IMR-90 (cell line): ENCODE measurements at regions not wholly inside any gene's neighbourhood (a gene's known extent, or its start where the extent isn't known, plus 50 kb on each side); places are given as distances from the start of the nearest gene placed in this dataset.

Experiments used
- ATAC-seq: fragments of 200-7000 bp; cut with Tn5 transposase; 2 replicates; pipeline ENCODE4 v1.9.1; 2020; ENCODE audit warnings: low read depth, mild to moderate bottlenecking, moderate library complexity
- BruUV-seq: library from RNA; stranded (reverse); fragments of 400-500 nt; replicated peaks from 2 replicates; lab custom pipeline; 2021; lab: Mats Ljungman, UMichigan
- CTCF ChIA-PET: fragments of 300-600 bp; formaldehyde crosslinking; extraction: SDS; loops from one replicate; lab custom pipeline; 2021; ENCODE audit warnings: antibody characterized with exemption; lab: Yijun Ruan, JAX
- POLR2A ChIA-PET: fragments of 300-600 bp; sonication (Branson Sonifier 250); formaldehyde crosslinking; loops from one replicate; lab custom pipeline; 2022; ENCODE audit warnings: antibody characterized with exemption; ENCODE audit not compliant: unreplicated experiment; lab: Charles Lee
- DNase-seq: peaks from one replicate; pipeline ENCODE4 v3.0.0; 2013
- H2AFZ ChIP-seq: replicated peaks from 2 replicates; pipeline ENCODE3; 2013; ENCODE audit warnings: low read length, mild to moderate bottlenecking; ENCODE audit not compliant: poor library complexity
- H2AK5ac ChIP-seq: 2 replicates; pipeline ENCODE4 v1.6.1; 2013; ENCODE audit warnings: low read depth, low read length, inconsistent platforms
- H2AK9ac ChIP-seq: replicated peaks from 2 replicates; pipeline ENCODE3; 2013; ENCODE audit warnings: mild to moderate bottlenecking, low read depth, low read length, moderate library complexity; ENCODE audit not compliant: poor library complexity
- H2BK120ac ChIP-seq: 2 replicates; pipeline ENCODE4 v1.6.1; 2013; ENCODE audit warnings: low read depth, low read length, inconsistent platforms
- H2BK15ac ChIP-seq: 3 replicates; pipeline ENCODE4 v1.6.1; 2013; ENCODE audit warnings: low read depth, low read length, inconsistent platforms
- H2BK20ac ChIP-seq: 2 replicates; pipeline ENCODE4 v1.6.1; 2013; ENCODE audit warnings: low read depth, mild to moderate bottlenecking, inconsistent platforms, low read length, moderate library complexity
- H2BK5ac ChIP-seq: 2 replicates; pipeline ENCODE4 v1.6.1; 2013; ENCODE audit warnings: mild to moderate bottlenecking, low read depth, low read length, inconsistent platforms; ENCODE audit not compliant: poor library complexity, severe bottlenecking
- H3K14ac ChIP-seq: replicated peaks from 2 replicates; pipeline ENCODE4 v1.6.1; 2013; ENCODE audit warnings: low read depth, low read length, inconsistent platforms
- H3K18ac ChIP-seq: 2 replicates; pipeline ENCODE4 v1.6.1; 2013; ENCODE audit warnings: low read depth, low read length, control low read depth
- H3K23ac ChIP-seq: 2 replicates; pipeline ENCODE4 v1.6.1; 2013; ENCODE audit warnings: low read depth, low read length, inconsistent platforms
- H3K27ac ChIP-seq: 2 replicates; pipeline ENCODE4 v1.5.1; 2013; ENCODE audit warnings: mild to moderate bottlenecking, control low read depth, low read length; ENCODE audit not compliant: insufficient read depth
- H3K27me3 ChIP-seq: 2 replicates; pipeline ENCODE4 v1.6.1; 2013; ENCODE audit warnings: low read length; ENCODE audit not compliant: control insufficient read depth, insufficient read depth
- H3K36me3 ChIP-seq: 2 replicates; pipeline ENCODE4 v1.6.1; 2013; ENCODE audit warnings: low read length, mixed read lengths; ENCODE audit not compliant: control insufficient read depth, insufficient read depth
- H3K4ac ChIP-seq: 2 replicates; pipeline ENCODE4 v1.6.1; 2013; ENCODE audit warnings: low read depth, low read length, inconsistent platforms
- H3K4me1 ChIP-seq: 2 replicates; pipeline ENCODE4 v1.6.1; 2013; ENCODE audit warnings: low read length, mixed read lengths; ENCODE audit not compliant: control insufficient read depth, insufficient read depth
- H3K4me2 ChIP-seq: 2 replicates; pipeline ENCODE4 v1.6.1; 2013; ENCODE audit warnings: low read depth, mild to moderate bottlenecking, control low read depth, low read length, moderate library complexity
- H3K4me3 ChIP-seq: 2 replicates; pipeline ENCODE4 v1.5.1; 2013; ENCODE audit warnings: low read depth, mild to moderate bottlenecking, control low read depth, low read length, moderate library complexity; ENCODE audit not compliant: insufficient read depth
- H3K56ac ChIP-seq: 2 replicates; pipeline ENCODE4 v1.6.1; 2013; ENCODE audit warnings: low read length, inconsistent platforms; ENCODE audit not compliant: insufficient read depth; ENCODE audit errors: extremely low read depth
- H3K79me1 ChIP-seq, 2 experiments: 2 replicates each; pipeline ENCODE4 v1.6.1; 2013; ENCODE audit warnings: low read length in 2 of 2, inconsistent platforms in 1 of 2, low read depth in 1 of 2
- H3K9ac ChIP-seq: 2 replicates; pipeline ENCODE4 v1.6.1; 2013; ENCODE audit warnings: low read depth, low read length, control low read depth
- H3K9me1 ChIP-seq: 2 replicates; pipeline ENCODE4 v1.6.1; 2013; ENCODE audit warnings: low read length, inconsistent platforms; ENCODE audit not compliant: insufficient read depth
- H3K9me3 ChIP-seq: 2 replicates; pipeline ENCODE4 v1.6.1; 2013; ENCODE audit warnings: low read length; ENCODE audit not compliant: control insufficient read depth, insufficient read depth
- H4K20me1 ChIP-seq: 2 replicates; pipeline ENCODE4 v1.6.1; 2013; ENCODE audit warnings: low read length, inconsistent platforms; ENCODE audit not compliant: insufficient read depth
- H4K5ac ChIP-seq: 2 replicates; pipeline ENCODE4 v1.6.1; 2013; ENCODE audit warnings: mild to moderate bottlenecking, low read depth, low read length, control low read depth
- H4K8ac ChIP-seq, 2 experiments: 2 replicates each; pipeline ENCODE4 v1.6.1; 2013; ENCODE audit warnings: low read depth in 2 of 2, low read length in 2 of 2, control low read depth in 1 of 2, inconsistent platforms in 1 of 2
- H4K91ac ChIP-seq: 2 replicates; pipeline ENCODE4 v1.6.1; 2013; ENCODE audit warnings: low read depth, low read length, inconsistent platforms; ENCODE audit not compliant: insufficient read depth
- CEBPB ChIP-seq: IDR thresholded peaks from 2 replicates; pipeline ENCODE4 v1.6.1; 2012; ENCODE audit warnings: low read depth, low read length, improper control_type of control experiment
- MAFK ChIP-seq: IDR thresholded peaks from 2 replicates; pipeline ENCODE4 v1.6.1; 2012; ENCODE audit warnings: low read depth, low read length, improper control_type of control experiment
- MXI1 ChIP-seq: IDR thresholded peaks from 2 replicates; pipeline ENCODE4 v1.6.1; 2012; ENCODE audit warnings: low read depth, mild to moderate bottlenecking, low read length, moderate library complexity, borderline replicate concordance
- POLR2A ChIP-seq: IDR thresholded peaks from 2 replicates; pipeline ENCODE4 v1.6.1; 2012; ENCODE audit warnings: mild to moderate bottlenecking, low read depth, low read length
- RAD21 ChIP-seq: IDR thresholded peaks from 2 replicates; pipeline ENCODE4 v1.6.1; 2012; ENCODE audit warnings: low read length, improper control_type of control experiment
- SMC3 ChIP-seq: fragments of 150-350 bp; IDR thresholded peaks from 2 replicates; pipeline ENCODE4 v1.6.1; 2016; ENCODE audit warnings: low read depth, mild to moderate bottlenecking, antibody characterized with exemption, low read length, moderate library complexity
- USF2 ChIP-seq: fragments of 150-350 bp; IDR thresholded peaks from 2 replicates; pipeline ENCODE4 v1.6.1; 2017; ENCODE audit warnings: mild to moderate bottlenecking, antibody characterized with exemption, low read length, low read depth
- WGBS, 2 experiments: methylation state at CpG; one replicate each; pipeline versions ENCODE4 v1.1.5 to v1.1.7; 2013; ENCODE audit warnings: missing lambda C conversion rate in 2 of 2; ENCODE audit not compliant: insufficient read length in 1 of 2; ENCODE audit errors: extremely low coverage in 2 of 2; 5-methylcytosine and 5-hydroxymethylcytosine counted together
- dilution Hi-C: fragments of 300-500 bp; cut with HindIII; formaldehyde crosslinking; loops from one replicate; pipeline ENCODE4 v1.14.3; 2018; ENCODE audit warnings: low sequenced_read_pairs; ENCODE audit not compliant: unreplicated experiment
- in situ Hi-C: fragments of 300-500 bp; cut with MboI; formaldehyde crosslinking; loops from 3 replicates; pipeline ENCODE4 v1.14.3; 2019; ENCODE audit warnings: low sequenced_read_pairs, inconsistent platforms, mixed read lengths
- intact Hi-C: fragments of 100-400 bp; cut with micrococcal nuclease; formaldehyde crosslinking; loops from 2 replicates; pipeline ENCODE4 v1.10.0; 2022
- TF ChIP-seq, protein P1 (sequence below): conservative IDR thresholded peaks from 2 replicates; pipeline ENCODE4 v1.5.1; 2012; ENCODE audit warnings: mild to moderate bottlenecking, low read depth, low read length, improper control_type of control experiment

- ChIA-PET CTCF (no interaction called here), POLR2A (no interaction called here)
- no peak for TF ChIP-seq POLR2A
- no peak for TF ChIP-seq MAFK
- TF ChIP-seq, protein P1, sequence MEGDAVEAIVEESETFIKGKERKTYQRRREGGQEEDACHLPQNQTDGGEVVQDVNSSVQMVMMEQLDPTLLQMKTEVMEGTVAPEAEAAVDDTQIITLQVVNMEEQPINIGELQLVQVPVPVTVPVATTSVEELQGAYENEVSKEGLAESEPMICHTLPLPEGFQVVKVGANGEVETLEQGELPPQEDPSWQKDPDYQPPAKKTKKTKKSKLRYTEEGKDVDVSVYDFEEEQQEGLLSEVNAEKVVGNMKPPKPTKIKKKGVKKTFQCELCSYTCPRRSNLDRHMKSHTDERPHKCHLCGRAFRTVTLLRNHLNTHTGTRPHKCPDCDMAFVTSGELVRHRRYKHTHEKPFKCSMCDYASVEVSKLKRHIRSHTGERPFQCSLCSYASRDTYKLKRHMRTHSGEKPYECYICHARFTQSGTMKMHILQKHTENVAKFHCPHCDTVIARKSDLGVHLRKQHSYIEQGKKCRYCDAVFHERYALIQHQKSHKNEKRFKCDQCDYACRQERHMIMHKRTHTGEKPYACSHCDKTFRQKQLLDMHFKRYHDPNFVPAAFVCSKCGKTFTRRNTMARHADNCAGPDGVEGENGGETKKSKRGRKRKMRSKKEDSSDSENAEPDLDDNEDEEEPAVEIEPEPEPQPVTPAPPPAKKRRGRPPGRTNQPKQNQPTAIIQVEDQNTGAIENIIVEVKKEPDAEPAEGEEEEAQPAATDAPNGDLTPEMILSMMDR: no peak
- no peak for TF ChIP-seq CEBPB
- TF ChIP-seq MXI1: no peak
- no peak for TF ChIP-seq SMC3
- TF ChIP-seq USF2: no peak
- TF ChIP-seq RAD21: no peak
- Histone ChIP-seq H3K9ac (no peak overlapping the region), H4K20me1 (no peaks in the 10 kb centered on the region), H3K4me3 (no peak overlapping the region), H3K9me3 (no peaks in the 10 kb centered on the region), H4K8ac (no peak overlapping the region), H3K27ac (no peak overlapping the region), H3K4me1 (no peaks in the 10 kb centered on the region), H4K91ac (no peak overlapping the region), H3K56ac (no peak overlapping the region), H3K79me1 (no peaks in the 10 kb centered on the region), H2BK5ac (no peak overlapping the region), H3K18ac (no peak overlapping the region; the same call in 1 of the 2 replicates), H3K9me1 (no peaks in the 10 kb centered on the region), H2BK15ac (no peak overlapping the region), H2BK120ac (no peak overlapping the region), H3K14ac (no peak overlapping the region), H3K23ac (no peak overlapping the region), H3K4ac (no peak overlapping the region), H3K36me3 (no peaks in the 10 kb centered on the region), H2AK5ac (no peak overlapping the region), H2AK9ac (no peak overlapping the region), H2BK20ac (no peak overlapping the region), H4K5ac (no peak overlapping the region), H2AFZ (no peak overlapping the region), H3K27me3 (no peaks in the 10 kb centered on the region), H3K4me2 (no peak overlapping the region; the same call in 1 of the 2 replicates)
- DNase-seq (no peak), ATAC-seq (no peak)
- dilution Hi-C loops: no loop called here
- intact Hi-C loops: no loop called here
- in situ Hi-C loops: no loop called here
- BruUV-seq: no TSS peak
- no CpG with 5 or more reads among the region's 4 CpGs for WGBS, 2 experiments
Measured at GRCh38 chr5:40191150-40191549, 488.6 kb upstream of the PTGER4 start.
